ENCODE measurements at regions not wholly inside any gene's neighbourhood (a gene's known extent, or its start where the extent isn't known, plus 50 kb on each side); places are given as distances from the start of the nearest gene placed in this dataset.
"Not testable (repeated sequence)": the region's sequence is repeated elsewhere in the genome, so short reads cannot be mapped to it uniquely, and the experiment has no call there.

DNA sequence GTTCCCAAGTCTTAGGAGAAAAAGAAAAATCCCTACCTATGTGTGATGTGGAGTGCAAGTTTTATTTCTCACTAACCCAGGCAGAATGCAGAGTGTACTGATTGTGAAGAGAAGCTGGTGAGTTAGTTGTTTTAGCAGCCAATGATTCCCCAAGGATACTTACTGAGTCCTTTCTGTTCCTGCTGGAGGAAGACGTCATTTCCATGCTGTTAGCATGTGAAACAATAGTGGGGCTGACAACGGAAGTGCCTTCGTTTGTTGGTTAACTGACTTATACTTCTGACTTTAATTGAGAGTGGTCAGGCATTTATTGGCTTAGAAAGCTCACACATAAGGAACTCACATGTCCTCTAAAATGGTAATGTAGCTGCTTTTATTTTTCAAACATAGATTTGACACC is 180.6 kb downstream of the MC4R start:
- Mint-ChIP-seq H3K27ac (no peak overlapping the region), H3K27me3 (peaks cover 1% of the 10 kb centered on the region), H3K4me3 (no peak overlapping the region), H3K36me3 (no peaks in the 10 kb centered on the region), H3K9me3 (no peaks in the 10 kb centered on the region), H3K4me1 (no peaks in the 10 kb centered on the region)
- ATAC-seq (ENCODE audit: low read depth) (no peak), DNase-seq (ENCODE audit: low spot score in 2 of 2) (no peak)

DNA sequence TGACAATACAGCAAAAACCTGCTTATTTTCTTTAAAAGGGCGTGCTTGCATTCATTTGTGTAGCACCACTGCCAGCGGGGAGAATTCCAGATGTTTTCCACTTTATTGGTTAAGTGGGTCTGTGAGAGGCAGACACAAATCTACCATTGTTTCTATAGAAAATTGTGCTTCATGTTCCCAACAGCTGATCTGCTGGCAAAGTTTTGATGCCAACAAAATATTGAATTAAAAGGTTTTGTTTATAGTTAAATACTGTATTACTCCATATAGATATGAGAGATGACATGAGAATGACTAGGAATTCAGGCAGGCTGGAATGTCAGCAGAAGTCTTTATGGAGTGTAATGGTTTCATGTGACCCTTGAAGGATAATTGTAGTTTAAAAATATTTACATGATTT is 182.7 kb downstream of the MC4R start:
- Mint-ChIP-seq H3K27me3 (peaks cover 1% of the 10 kb centered on the region), H3K27ac (no peak overlapping the region), H3K4me1 (no peaks in the 10 kb centered on the region), H3K4me3 (no peak overlapping the region), H3K36me3 (no peaks in the 10 kb centered on the region), H3K9me3 (no peaks in the 10 kb centered on the region)
- no peak for DNase-seq (ENCODE audit: low spot score in 2 of 2)
- ATAC-seq (ENCODE audit: low read depth) = no peak

DNA sequence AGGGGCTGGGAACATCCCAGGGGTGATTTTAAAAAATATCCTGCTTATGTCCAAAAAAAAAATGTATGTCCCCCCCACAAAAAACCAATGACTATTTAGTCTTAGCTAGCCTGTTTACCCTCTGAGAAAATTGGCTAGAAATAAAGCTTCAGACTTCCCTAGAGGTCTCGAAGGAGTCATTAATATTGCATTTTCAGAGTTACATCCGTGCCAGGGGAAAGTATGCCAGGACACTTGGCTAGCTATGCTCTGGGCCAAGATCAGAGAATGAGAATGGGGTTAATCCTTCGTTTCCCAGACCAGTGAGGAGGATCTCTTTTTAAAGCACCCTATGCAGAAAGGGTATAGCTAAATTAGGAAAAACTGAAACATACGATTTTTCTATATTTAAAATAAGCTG is 183.6 kb downstream of the MC4R start:
- no peak overlapping the region for H3K4me3 Mint-ChIP-seq
- no peaks in the 10 kb centered on the region for H3K9me3 Mint-ChIP-seq
- H3K27ac Mint-ChIP-seq = no peak overlapping the region
- DNase-seq (ENCODE audit: low spot score in 2 of 2) = no peak
- ATAC-seq (ENCODE audit: low read depth) = no peak
- no peaks in the 10 kb centered on the region for H3K36me3 Mint-ChIP-seq
- no peaks in the 10 kb centered on the region for H3K4me1 Mint-ChIP-seq
- H3K27me3 Mint-ChIP-seq = peaks cover 4% of the 10 kb centered on the region

DNA sequence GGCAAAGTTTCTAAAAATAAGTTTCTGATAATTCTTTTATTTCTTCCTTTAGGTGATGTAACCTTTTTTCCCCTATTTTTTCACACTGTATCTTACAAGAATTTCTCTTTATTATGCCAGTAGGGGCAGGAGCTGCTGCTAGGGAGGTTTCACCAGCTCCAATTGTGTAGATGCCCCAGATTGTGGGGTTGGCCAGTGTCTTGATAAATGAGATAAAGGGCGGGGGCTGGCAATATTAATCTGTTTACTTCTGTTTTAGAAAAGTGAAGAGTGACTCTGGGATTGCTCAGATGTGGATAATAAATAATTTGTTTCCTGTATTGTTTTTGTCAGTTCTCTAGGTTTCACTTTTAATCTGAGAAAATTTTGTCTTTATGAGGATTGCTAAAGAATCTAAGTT is 190.4 kb downstream of the MC4R start:
- no peak overlapping the region for H3K27ac Mint-ChIP-seq
- no peaks in the 10 kb centered on the region for H3K9me3 Mint-ChIP-seq
- DNase-seq (ENCODE audit: low spot score in 2 of 2) (no peak), ATAC-seq (ENCODE audit: low read depth) (no peak)
- no peak overlapping the region for H3K4me3 Mint-ChIP-seq
- peaks cover 5% of the 10 kb centered on the region for H3K27me3 Mint-ChIP-seq
- no peaks in the 10 kb centered on the region for H3K36me3 Mint-ChIP-seq
- no peaks in the 10 kb centered on the region for H3K4me1 Mint-ChIP-seq

DNA sequence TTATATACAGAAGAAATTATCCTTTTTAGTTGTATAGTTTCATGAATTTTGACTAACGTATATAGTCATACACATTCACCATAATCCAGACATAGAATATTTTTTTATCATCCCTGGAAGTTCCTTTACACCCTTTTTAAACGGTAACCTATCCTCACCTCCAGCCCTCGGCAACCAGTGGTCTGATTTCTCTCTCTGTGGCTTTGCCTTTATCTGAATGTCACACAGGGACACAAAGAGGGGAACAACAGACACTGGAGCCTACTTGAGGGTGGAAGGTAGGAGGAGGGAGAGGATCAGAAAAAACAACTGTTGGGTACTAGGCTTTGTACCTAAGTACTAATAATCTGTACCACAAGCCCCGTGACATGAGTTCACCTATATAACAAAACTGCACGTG is 191.9 kb downstream of the MC4R start:
- Mint-ChIP-seq H3K27me3 (peaks cover 5% of the 10 kb centered on the region), H3K9me3 (no peaks in the 10 kb centered on the region), H3K36me3 (no peaks in the 10 kb centered on the region), H3K27ac (no peak overlapping the region), H3K4me3 (no peak overlapping the region), H3K4me1 (no peaks in the 10 kb centered on the region)
- ATAC-seq (ENCODE audit: low read depth) = no peak
- no peak for DNase-seq (ENCODE audit: low spot score in 2 of 2)

DNA sequence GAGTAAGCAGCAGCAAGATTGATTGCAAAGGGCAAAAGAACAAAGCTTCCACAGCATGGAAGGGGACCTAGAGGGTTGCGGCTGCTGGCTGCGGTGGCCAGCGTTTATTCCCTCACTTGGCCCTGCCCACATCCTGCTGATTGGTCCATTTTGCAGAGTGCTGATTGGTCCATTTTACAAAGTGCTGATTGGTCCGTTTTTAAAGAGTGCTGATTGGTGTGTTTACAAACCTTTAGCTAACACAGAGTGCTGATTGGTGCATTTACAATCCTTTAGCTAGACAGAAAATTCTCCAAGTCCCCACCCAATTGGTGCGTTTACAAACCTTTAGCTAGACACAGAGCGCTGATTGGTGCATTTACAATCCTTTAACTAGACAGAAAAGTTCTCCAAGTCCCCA is 194.4 kb downstream of the MC4R start:
- H3K27me3 Mint-ChIP-seq; H3K36me3 Mint-ChIP-seq; H3K9me3 Mint-ChIP-seq; H3K4me1 Mint-ChIP-seq; H3K27ac Mint-ChIP-seq; DNase-seq (ENCODE audit: low spot score in 2 of 2); ATAC-seq (ENCODE audit: low read depth); H3K4me3 Mint-ChIP-seq: not testable (repeated sequence)

DNA sequence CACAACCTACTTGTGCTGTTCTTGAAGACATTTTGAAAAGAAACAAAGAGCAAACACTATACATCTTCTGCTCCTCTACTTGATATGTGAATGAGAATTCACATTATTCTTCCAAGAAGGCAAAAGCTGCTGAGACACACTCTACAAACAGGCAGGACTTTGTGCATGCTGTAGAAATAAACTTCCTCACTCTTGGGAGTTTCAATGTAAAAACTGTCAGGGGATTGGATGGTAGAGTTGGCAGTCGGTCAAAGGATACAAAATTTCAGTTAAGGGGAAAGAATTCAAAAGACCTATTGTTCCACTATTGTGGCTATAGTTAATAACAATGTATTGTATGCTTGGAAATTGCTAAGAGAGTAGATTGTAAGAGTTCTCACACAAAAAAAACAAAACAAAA is 196.3 kb downstream of the MC4R start:
- Mint-ChIP-seq H3K4me1 (no peaks in the 10 kb centered on the region), H3K4me3 (no peak overlapping the region), H3K36me3 (no peaks in the 10 kb centered on the region), H3K9me3 (no peaks in the 10 kb centered on the region), H3K27me3 (peaks cover 2% of the 10 kb centered on the region), H3K27ac (no peak overlapping the region)
- DNase-seq (ENCODE audit: low spot score in 2 of 2) (no peak), ATAC-seq (ENCODE audit: low read depth) (no peak)

DNA sequence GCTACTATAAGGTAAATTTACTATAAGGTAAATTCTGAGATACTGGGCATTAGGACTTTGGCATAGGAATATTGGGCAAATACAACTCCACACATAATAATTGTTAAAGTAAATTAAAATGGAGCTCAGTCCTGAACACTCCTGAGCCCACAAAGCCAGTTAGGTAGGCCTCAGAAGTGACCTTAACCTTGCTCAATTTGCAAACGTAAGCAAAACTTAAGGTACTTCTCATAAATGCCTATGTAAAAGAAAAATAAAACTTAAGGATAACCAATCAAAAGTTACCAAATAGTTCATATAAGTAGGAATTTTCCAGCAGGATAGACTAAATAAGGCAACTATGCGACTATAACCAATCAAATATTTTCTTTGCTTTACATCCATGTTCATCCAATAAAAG is 197.7 kb downstream of the MC4R start:
- Mint-ChIP-seq H3K27ac (no peak overlapping the region), H3K4me3 (no peak overlapping the region), H3K9me3 (no peaks in the 10 kb centered on the region), H3K36me3 (no peaks in the 10 kb centered on the region), H3K27me3 (no peaks in the 10 kb centered on the region), H3K4me1 (no peaks in the 10 kb centered on the region)
- DNase-seq (ENCODE audit: low spot score in 2 of 2) = no peak
- ATAC-seq (ENCODE audit: low read depth) = no peak

DNA sequence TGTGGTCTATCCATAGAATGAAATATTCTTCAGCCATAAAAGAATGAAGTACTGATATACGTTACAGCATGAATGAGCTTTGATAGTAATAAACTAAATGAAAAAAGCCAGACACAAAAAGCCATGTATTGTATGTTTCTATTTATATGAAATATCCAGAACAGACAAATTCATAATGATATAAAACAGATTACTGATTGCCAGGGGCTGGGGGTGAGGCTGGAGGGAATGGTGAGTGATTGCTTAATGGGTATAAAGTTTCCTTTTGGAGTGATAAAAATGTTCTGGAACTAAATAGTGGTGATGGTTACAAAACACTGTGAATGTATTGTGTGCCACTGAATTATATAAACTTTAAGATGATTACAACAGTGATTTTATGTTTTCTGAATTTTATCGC is 200.5 kb downstream of the MC4R start:
- no peaks in the 10 kb centered on the region for H3K36me3 Mint-ChIP-seq

DNA sequence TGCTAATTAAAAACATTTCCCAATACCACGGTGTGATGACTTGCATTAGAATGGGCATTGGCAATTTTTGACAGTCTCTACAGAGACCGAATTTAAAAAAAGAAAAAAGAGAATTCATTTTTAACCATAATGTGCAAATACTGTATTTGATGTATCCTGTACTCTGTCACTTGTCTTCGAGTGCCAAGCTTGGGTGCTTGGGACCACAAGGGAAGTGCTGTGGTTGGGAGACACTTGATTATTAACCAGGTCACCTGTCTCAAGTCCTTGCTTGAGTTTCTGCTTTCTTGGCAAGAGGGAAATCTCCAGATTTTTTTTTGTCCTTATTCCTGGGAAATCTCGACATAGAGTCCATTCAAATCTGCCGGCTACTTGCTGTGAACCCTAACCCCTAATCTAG is 209.0 kb downstream of the MC4R start:
- Mint-ChIP-seq H3K36me3 (no peaks in the 10 kb centered on the region), H3K9me3 (no peaks in the 10 kb centered on the region), H3K4me1 (no peaks in the 10 kb centered on the region), H3K27ac (no peak overlapping the region), H3K4me3 (no peak overlapping the region), H3K27me3 (peaks cover 1% of the 10 kb centered on the region)
- DNase-seq (ENCODE audit: low spot score in 2 of 2) (no peak), ATAC-seq (ENCODE audit: low read depth) (no peak)

More for the DNA sequence above, 200.5 kb downstream of the MC4R start:
- ATAC-seq (ENCODE audit: low read depth) (no peak), DNase-seq (ENCODE audit: low spot score in 2 of 2) (no peak)
- no peak overlapping the region for H3K4me3 Mint-ChIP-seq
- H3K4me1 Mint-ChIP-seq = no peaks in the 10 kb centered on the region
- no peaks in the 10 kb centered on the region for H3K27me3 Mint-ChIP-seq
- H3K9me3 Mint-ChIP-seq = no peaks in the 10 kb centered on the region
- H3K27ac Mint-ChIP-seq = no peak overlapping the region

DNA sequence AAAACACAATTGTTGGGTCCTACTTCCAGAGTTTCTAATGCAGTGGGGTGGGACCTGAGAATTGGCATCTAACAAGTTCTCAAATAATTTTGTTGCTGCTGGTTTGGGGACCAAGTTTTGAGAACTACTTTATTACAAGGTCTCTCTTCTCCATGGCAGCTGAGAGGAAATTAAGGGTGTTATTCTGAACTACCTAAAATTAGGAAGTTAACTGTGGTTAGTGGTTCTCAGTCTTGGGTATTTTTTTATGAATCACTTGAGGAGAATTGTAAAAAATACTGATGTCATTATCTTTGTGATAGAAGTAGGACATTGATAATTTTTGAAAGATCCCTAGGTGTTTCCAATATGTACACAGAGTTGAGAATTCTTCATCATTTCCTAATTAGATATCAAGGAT is 210.2 kb downstream of the MC4R start:
- no peak for ATAC-seq (ENCODE audit: low read depth)
- no peak for DNase-seq (ENCODE audit: low spot score in 2 of 2)
- Mint-ChIP-seq H3K4me1 (no peaks in the 10 kb centered on the region), H3K36me3 (no peaks in the 10 kb centered on the region), H3K9me3 (no peaks in the 10 kb centered on the region), H3K27ac (no peak overlapping the region), H3K4me3 (no peak overlapping the region), H3K27me3 (peaks cover 1% of the 10 kb centered on the region)

DNA sequence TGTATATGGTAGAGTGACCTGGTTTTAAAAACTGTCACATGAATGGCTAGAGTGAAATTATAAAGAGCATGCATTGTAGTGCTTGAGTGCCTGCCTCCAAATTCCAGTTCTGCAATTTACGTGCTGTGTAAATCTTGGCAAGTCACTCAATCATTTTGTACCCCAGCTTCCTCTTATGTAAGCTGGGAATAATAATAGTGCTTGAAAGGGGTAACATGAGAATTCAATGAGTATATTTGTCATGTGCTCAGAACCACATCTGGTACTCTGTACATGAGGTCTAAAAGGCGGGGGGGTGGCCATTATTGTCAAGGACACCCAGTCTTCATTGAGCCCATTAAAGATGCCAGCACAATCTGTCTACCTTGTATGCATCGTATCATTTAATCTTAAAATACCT is 214.8 kb downstream of the MC4R start:
- Mint-ChIP-seq H3K27me3 (peaks cover 4% of the 10 kb centered on the region), H3K4me3 (no peak overlapping the region), H3K4me1 (no peaks in the 10 kb centered on the region), H3K27ac (no peak overlapping the region), H3K36me3 (no peaks in the 10 kb centered on the region), H3K9me3 (no peaks in the 10 kb centered on the region)
- DNase-seq (ENCODE audit: low spot score in 2 of 2) (no peak), ATAC-seq (ENCODE audit: low read depth) (no peak)

DNA sequence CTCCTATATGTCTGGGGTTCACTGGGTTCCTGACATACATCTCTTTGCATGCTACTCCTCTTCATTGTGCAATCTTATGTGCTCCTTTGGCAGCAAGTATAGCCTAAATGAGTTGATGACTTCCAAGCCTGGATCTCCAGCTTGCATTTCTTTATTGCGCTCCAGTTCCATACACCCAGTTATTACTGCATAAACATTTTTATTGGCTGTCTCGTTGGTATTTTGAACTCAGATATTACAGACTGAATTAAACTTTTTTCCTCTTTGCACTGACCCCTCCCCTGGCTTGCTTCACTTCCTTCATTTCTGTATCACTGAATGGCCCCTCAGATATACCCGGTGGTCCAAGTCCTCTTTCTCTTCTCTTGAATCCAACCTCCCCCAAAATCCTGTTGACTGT is 219.2 kb downstream of the MC4R start:
- Mint-ChIP-seq H3K4me1 (no peaks in the 10 kb centered on the region), H3K27ac (no peak overlapping the region), H3K27me3 (peaks cover 8% of the 10 kb centered on the region), H3K36me3 (no peaks in the 10 kb centered on the region), H3K9me3 (no peaks in the 10 kb centered on the region), H3K4me3 (no peak overlapping the region)
- no peak for DNase-seq (ENCODE audit: low spot score in 2 of 2)
- no peak for ATAC-seq (ENCODE audit: low read depth)

DNA sequence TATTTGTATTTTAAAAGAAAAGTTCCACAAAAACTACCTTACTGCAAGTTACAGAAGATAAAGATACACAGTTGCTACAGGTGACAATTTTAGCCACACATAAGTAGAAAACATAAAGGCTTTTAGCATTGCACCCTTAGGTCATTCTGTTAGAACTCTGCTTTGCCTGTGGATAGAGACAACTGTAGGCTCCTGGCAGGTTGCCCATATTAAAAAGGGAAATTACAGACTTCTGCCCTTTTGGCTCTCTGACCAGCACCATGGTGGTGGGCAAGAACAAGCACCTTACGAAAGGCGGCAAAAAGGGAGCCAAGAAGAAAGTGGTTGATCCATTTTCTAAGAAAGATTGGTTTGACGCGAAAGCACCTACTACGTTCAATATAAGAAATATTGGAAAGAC is 223.3 kb downstream of the MC4R start:
- Mint-ChIP-seq H3K27ac (no peak overlapping the region), H3K4me3 (no peak overlapping the region), H3K36me3 (no peaks in the 10 kb centered on the region), H3K27me3 (peaks cover 10% of the 10 kb centered on the region), H3K4me1 (peaks cover 9% of the 10 kb centered on the region), H3K9me3 (no peaks in the 10 kb centered on the region)
- ATAC-seq (ENCODE audit: low read depth) (no peak), DNase-seq (ENCODE audit: low spot score in 2 of 2) (no peak)

DNA sequence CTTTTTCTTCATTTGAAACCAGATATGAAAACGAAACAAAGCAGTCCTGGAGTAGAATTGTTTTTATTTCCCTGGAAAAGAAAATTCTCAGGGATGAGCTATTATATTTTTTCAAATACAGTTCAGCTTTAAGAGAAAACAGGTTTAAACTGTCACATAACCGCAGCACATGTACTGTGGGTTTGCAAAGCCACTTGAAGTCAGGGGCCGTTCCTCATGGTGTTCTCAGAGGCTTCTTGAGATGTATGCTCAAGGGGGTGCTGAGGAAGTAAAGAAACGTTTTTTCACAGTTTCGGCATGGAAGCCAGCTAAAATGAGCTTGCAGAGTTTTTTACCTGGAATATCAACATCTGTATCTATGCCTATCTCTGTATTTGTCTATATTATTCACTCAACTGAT is 225.3 kb downstream of the MC4R start:
- Mint-ChIP-seq H3K27me3 (peaks cover 6% of the 10 kb centered on the region), H3K4me3 (no peak overlapping the region), H3K36me3 (no peaks in the 10 kb centered on the region), H3K27ac (no peak overlapping the region), H3K4me1 (peaks cover 9% of the 10 kb centered on the region), H3K9me3 (no peaks in the 10 kb centered on the region)
- ATAC-seq (ENCODE audit: low read depth) (no peak), DNase-seq (ENCODE audit: low spot score in 2 of 2) (no peak)

Data from memory B cell (primary cell).